Stimulated activated memory B cell treated with anti-CD40 and anti-IgM and Interleukin-4, amounts not matched to agents 10 μg/mL and 1 μg/mL and 100 μg/mL, for 72 hours (primary cell): ENCODE measurements at regions not wholly inside any gene's neighbourhood (a gene's known extent, or its start where the extent isn't known, plus 50 kb on each side); places are given as distances from the start of the nearest gene placed in this dataset.

Experiments used
- ATAC-seq: fragments of 150-1000 bp; cut with Tn5 transposase; 2 replicates; pipeline ENCODE4 v1.10.0; 2021
- H3K27ac Mint-ChIP-seq: one replicate; pipeline ENCODE4 v1.8.0; 2022; ENCODE audit warnings: mild to moderate bottlenecking, mixed read lengths
- H3K27me3 Mint-ChIP-seq: one replicate; pipeline ENCODE4 v1.8.0; 2022; ENCODE audit warnings: mixed read lengths
- H3K36me3 Mint-ChIP-seq: one replicate; pipeline ENCODE4 v1.8.0; 2022; ENCODE audit warnings: mixed read lengths
- H3K4me1 Mint-ChIP-seq: one replicate; pipeline ENCODE4 v1.8.0; 2022; ENCODE audit warnings: mixed read lengths
- H3K4me3 Mint-ChIP-seq: one replicate; pipeline ENCODE4 v1.8.0; 2022; ENCODE audit warnings: mild to moderate bottlenecking, moderate library complexity, mixed read lengths
- H3K9me3 Mint-ChIP-seq: one replicate; pipeline ENCODE4 v1.8.0; 2022; ENCODE audit warnings: mixed read lengths

GRCh38 chr5:133750856-133751255 is 138.5 kb upstream of the FSTL4 start:
- Mint-ChIP-seq H3K4me3 (no peak overlapping the region), H3K27me3 (peaks cover 23% of the 10 kb centered on the region), H3K27ac (no peak overlapping the region), H3K9me3 (no peaks in the 10 kb centered on the region), H3K4me1 (peaks cover 7% of the 10 kb centered on the region), H3K36me3 (no peaks in the 10 kb centered on the region)
- no peak for ATAC-seq

- Mint-ChIP-seq H3K4me1 (peaks cover 7% of the 10 kb centered on the region), H3K27me3 (peaks cover 18% of the 10 kb centered on the region), H3K4me3 (no peak overlapping the region), H3K36me3 (no peaks in the 10 kb centered on the region), H3K27ac (no peak overlapping the region), H3K9me3 (no peaks in the 10 kb centered on the region)
- ATAC-seq: no peak
Observed at GRCh38 chr5:133750356-133750755, 138.0 kb upstream of the FSTL4 start.

GRCh38 chr5:133749331-133749985 is 137.1 kb upstream of the FSTL4 start:
- H3K27me3 Mint-ChIP-seq: peaks cover 9% of the 10 kb centered on the region
- peaks cover 1% of the 10 kb centered on the region for H3K4me1 Mint-ChIP-seq
- no peaks in the 10 kb centered on the region for H3K36me3 Mint-ChIP-seq

GRCh38 chr5:133746834-133747233 is 134.5 kb upstream of the FSTL4 start:
- Mint-ChIP-seq H3K27me3 (peaks cover 20% of the 10 kb centered on the region), H3K4me1 (peaks cover 21% of the 10 kb centered on the region), H3K9me3 (no peaks in the 10 kb centered on the region), H3K4me3 (no peak overlapping the region), H3K36me3 (no peaks in the 10 kb centered on the region), H3K27ac (no peak overlapping the region)
- ATAC-seq: no peak

More at GRCh38 chr5:133749331-133749985, 137.1 kb upstream of the FSTL4 start:
- no peak overlapping the region for H3K4me3 Mint-ChIP-seq
- no peaks in the 10 kb centered on the region for H3K9me3 Mint-ChIP-seq
- no peak overlapping the region for H3K27ac Mint-ChIP-seq
- peak; percentile 4 for ATAC-seq

GRCh38 chr5:133744960-133745308 is 132.6 kb upstream of the FSTL4 start:
- no peak for ATAC-seq
- H3K4me1 Mint-ChIP-seq: peaks cover 21% of the 10 kb centered on the region

GRCh38 chr5:133744051-133744959 is 132.0 kb upstream of the FSTL4 start:
- Mint-ChIP-seq H3K4me3 (no peak overlapping the region), H3K36me3 (no peaks in the 10 kb centered on the region), H3K4me1 (peaks cover 21% of the 10 kb centered on the region), H3K9me3 (no peaks in the 10 kb centered on the region), H3K27ac (peak overlapping the region; percentile 69), H3K27me3 (peaks cover 21% of the 10 kb centered on the region)
- peak; percentile 59 for ATAC-seq

More at GRCh38 chr5:133744960-133745308, 132.6 kb upstream of the FSTL4 start:
- Mint-ChIP-seq H3K27ac (no peak overlapping the region), H3K4me3 (no peak overlapping the region), H3K27me3 (peaks cover 21% of the 10 kb centered on the region), H3K9me3 (no peaks in the 10 kb centered on the region), H3K36me3 (no peaks in the 10 kb centered on the region)

- H3K36me3 Mint-ChIP-seq: no peaks in the 10 kb centered on the region
- peak overlapping the region; percentile 18 for H3K4me3 Mint-ChIP-seq
- peaks cover 21% of the 10 kb centered on the region for H3K4me1 Mint-ChIP-seq
- no peaks in the 10 kb centered on the region for H3K9me3 Mint-ChIP-seq
- H3K27me3 Mint-ChIP-seq: peaks cover 13% of the 10 kb centered on the region
- ATAC-seq: peak; percentile 85
- H3K27ac Mint-ChIP-seq: peak overlapping the region; percentile 69
Observed at GRCh38 chr5:133742431-133742988, 130.2 kb upstream of the FSTL4 start.

GRCh38 chr5:133741818-133742355 is 129.5 kb upstream of the FSTL4 start:
- Mint-ChIP-seq H3K4me3 (no peak overlapping the region), H3K27ac (peak overlapping the region; percentile 69), H3K36me3 (no peaks in the 10 kb centered on the region), H3K27me3 (peaks cover 13% of the 10 kb centered on the region), H3K4me1 (peaks cover 21% of the 10 kb centered on the region), H3K9me3 (no peaks in the 10 kb centered on the region)
- ATAC-seq: no peak

- Mint-ChIP-seq H3K27me3 (peaks cover 13% of the 10 kb centered on the region), H3K27ac (no peak overlapping the region), H3K9me3 (no peaks in the 10 kb centered on the region), H3K4me3 (no peak overlapping the region), H3K4me1 (peaks cover 21% of the 10 kb centered on the region), H3K36me3 (no peaks in the 10 kb centered on the region)
- ATAC-seq: no peak
Observed at GRCh38 chr5:133741396-133741795, 129.1 kb upstream of the FSTL4 start.

GRCh38 chr5:133739181-133739780 is 126.9 kb upstream of the FSTL4 start:
- no peaks in the 10 kb centered on the region for H3K36me3 Mint-ChIP-seq
- no peak for ATAC-seq
- H3K4me1 Mint-ChIP-seq: peaks cover 18% of the 10 kb centered on the region
- H3K27me3 Mint-ChIP-seq: peaks cover 13% of the 10 kb centered on the region
- no peaks in the 10 kb centered on the region for H3K9me3 Mint-ChIP-seq
- H3K27ac Mint-ChIP-seq: no peak overlapping the region
- H3K4me3 Mint-ChIP-seq: no peak overlapping the region

- Mint-ChIP-seq H3K27ac (no peak overlapping the region), H3K27me3 (peaks cover 13% of the 10 kb centered on the region), H3K9me3 (no peaks in the 10 kb centered on the region), H3K36me3 (no peaks in the 10 kb centered on the region), H3K4me1 (peaks cover 11% of the 10 kb centered on the region), H3K4me3 (no peak overlapping the region)
- ATAC-seq: no peak
Observed at GRCh38 chr5:133738271-133738670, 125.9 kb upstream of the FSTL4 start.

GRCh38 chr5:133736512-133736911 is 124.2 kb upstream of the FSTL4 start:
- Mint-ChIP-seq H3K27ac (no peak overlapping the region), H3K9me3 (no peaks in the 10 kb centered on the region), H3K27me3 (peaks cover 9% of the 10 kb centered on the region), H3K4me3 (no peak overlapping the region), H3K4me1 (no peaks in the 10 kb centered on the region), H3K36me3 (no peaks in the 10 kb centered on the region)
- ATAC-seq: no peak

- Mint-ChIP-seq H3K36me3 (peaks cover 3% of the 10 kb centered on the region), H3K4me1 (no peaks in the 10 kb centered on the region), H3K27me3 (peaks cover 15% of the 10 kb centered on the region), H3K9me3 (peaks cover 5% of the 10 kb centered on the region), H3K27ac (no peak overlapping the region), H3K4me3 (no peak overlapping the region)
- ATAC-seq: no peak
Observed at GRCh38 chr5:133735346-133735745, 123.0 kb upstream of the FSTL4 start.

- H3K27me3 Mint-ChIP-seq: peaks cover 16% of the 10 kb centered on the region
- peaks cover 6% of the 10 kb centered on the region for H3K36me3 Mint-ChIP-seq
- H3K9me3 Mint-ChIP-seq: peaks cover 6% of the 10 kb centered on the region
Observed at GRCh38 chr5:133734916-133735315, 122.6 kb upstream of the FSTL4 start.

GRCh38 chr5:133732536-133732935 is 120.2 kb upstream of the FSTL4 start:
- Mint-ChIP-seq H3K27ac (no peak overlapping the region), H3K4me1 (no peaks in the 10 kb centered on the region), H3K9me3 (peaks cover 6% of the 10 kb centered on the region), H3K27me3 (peaks cover 16% of the 10 kb centered on the region), H3K4me3 (no peak overlapping the region), H3K36me3 (peaks cover 6% of the 10 kb centered on the region)
- ATAC-seq: peak; percentile 5

More at GRCh38 chr5:133734916-133735315, 122.6 kb upstream of the FSTL4 start:
- ATAC-seq: no peak
- no peak overlapping the region for H3K4me3 Mint-ChIP-seq
- H3K4me1 Mint-ChIP-seq: no peaks in the 10 kb centered on the region
- H3K27ac Mint-ChIP-seq: no peak overlapping the region
